ENCODE measurements at regions not wholly inside any gene's neighbourhood (a gene's known extent, or its start where the extent isn't known, plus 50 kb on each side); places are given as distances from the start of the nearest gene placed in this dataset.

- Histone ChIP-seq H4K20me1 (replicated peaks; ENCODE audit: insufficient read depth) (no peaks in the 10 kb centered on the region), H3K4me1 (ENCODE audit: insufficient read depth) (no peaks in the 10 kb centered on the region), H3K36me3 (ENCODE audit: insufficient read depth) (no peaks in the 10 kb centered on the region), H3K27me3 (ENCODE audit: insufficient read depth) (no peaks in the 10 kb centered on the region), H2AFZ (no peak overlapping the region), H3K27ac (ENCODE audit: low read depth) (no peak overlapping the region), H3K79me2 (replicated peaks; ENCODE audit: insufficient read depth) (no peaks in the 10 kb centered on the region), H3K4me3 (no peak overlapping the region), H3K9me2 (ENCODE audit: insufficient read depth) (peaks cover 18% of the 10 kb centered on the region), H3F3A (replicated peaks; ENCODE audit: low read depth) (no peaks in the 10 kb centered on the region), H3K4me2 (no peak overlapping the region)
- H3K4me3 Mint-ChIP-seq = no peak overlapping the region
- no peaks in the 10 kb centered on the region for H3K4me1 Mint-ChIP-seq
- TF ChIP-seq ZNF114 (CRISPR knock-in tag; IDR thresholded peaks at IDR 0.05) (no peak), CTCF (conservative IDR thresholded peaks at IDR 0.05; ENCODE audit: low read depth in 2 of 2) (no peak), EZH2phosphoT487 (IDR thresholded peaks at IDR 0.05; ENCODE audit: unreplicated experiment) (no peak), POLR2AphosphoS5 (IDR thresholded peaks at IDR 0.05; ENCODE audit: low read depth) (no peak), EZH2 (IDR thresholded peaks at IDR 0.05; ENCODE audit: low read depth, unreplicated experiment) (no peak), CREB1 (CRISPR knock-in tag; IDR thresholded peaks at IDR 0.05; ENCODE audit: low read depth) (no peak), NANOG (IDR thresholded peaks at IDR 0.05; ENCODE audit: borderline replicate concordance) (no peak), REST (IDR thresholded peaks at IDR 0.05; ENCODE audit: unreplicated experiment) (no peak), STAT1 (IDR thresholded peaks at IDR 0.05; ENCODE audit: unreplicated experiment) (no peak), ETS1 (IDR thresholded peaks at IDR 0.05) (no peak), ZNF331 (CRISPR knock-in tag; IDR thresholded peaks at IDR 0.05; ENCODE audit: low read depth) (no peak), ZNF462 (CRISPR knock-in tag; IDR thresholded peaks at IDR 0.05) (no peak), JUNB (IDR thresholded peaks at IDR 0.05; ENCODE audit: unreplicated experiment) (no peak)
- DNase-seq (ENCODE audit: low spot score) = no peak
- peaks cover 9% of the 10 kb centered on the region for H3K9me3 Mint-ChIP-seq
- ATAC-seq = no peak
- H3K27ac Mint-ChIP-seq = no peak overlapping the region
- no peaks in the 10 kb centered on the region for H3K36me3 Mint-ChIP-seq (ENCODE audit: low read depth)
- peaks cover 7% of the 10 kb centered on the region for H3K27me3 Mint-ChIP-seq (ENCODE audit: insufficient read depth, low read depth, poor library complexity)
Observed at GRCh38 chr9:87320146-87320884, 177.4 kb upstream of the DAPK1 start.
